ENCODE measurements at regions not wholly inside any gene's neighbourhood (a gene's known extent, or its start where the extent isn't known, plus 50 kb on each side); places are given as distances from the start of the nearest gene placed in this dataset.
A peak's percentile ranks its signal among the peaks of the same experiment; 100 is the strongest.

DNA sequence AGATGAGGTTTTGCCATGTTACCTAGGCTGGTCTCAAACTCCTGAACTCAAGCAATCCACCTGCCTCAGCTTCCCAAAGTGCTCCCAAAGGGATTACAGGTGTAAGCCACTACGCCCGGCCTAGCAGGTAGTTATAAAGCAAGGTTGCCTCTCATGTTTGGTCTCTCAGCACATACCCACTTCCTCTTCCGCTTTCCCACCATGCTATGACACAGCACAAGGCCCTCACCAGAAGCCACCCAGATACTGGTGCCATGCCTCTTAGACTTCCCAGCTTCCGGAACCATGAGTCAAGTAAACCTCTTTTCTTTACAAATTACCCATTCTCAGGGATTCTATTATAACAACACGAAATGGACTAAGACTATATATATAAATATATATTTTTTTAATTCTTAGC is 143.6 kb downstream of the COPRS start:
- Histone ChIP-seq H3K4me3 (ENCODE audit: low read depth, low read length) (no peak overlapping the region), H3K9me3 (ENCODE audit: control insufficient read depth, insufficient read depth, low read length) (no peaks in the 10 kb centered on the region), H3K9ac (ENCODE audit: low read depth, low read length) (no peak overlapping the region), H3K27me3 (ENCODE audit: control insufficient read depth, insufficient read depth, low read length) (no peaks in the 10 kb centered on the region), H3K4me1 (ENCODE audit: control insufficient read depth, insufficient read depth, low read length) (no peaks in the 10 kb centered on the region), H3K27ac (ENCODE audit: low read depth, low read length) (no peak overlapping the region), H3K36me3 (ENCODE audit: control insufficient read depth, insufficient read depth, low read length) (no peaks in the 10 kb centered on the region)

GRCh38 chr17:31704483-31704882 is 154.6 kb downstream of the COPRS start:
- no peaks in the 10 kb centered on the region for H3K27me3 ChIP-seq (ENCODE audit: control insufficient read depth, insufficient read depth, low read length)
- H3K9me3 ChIP-seq (ENCODE audit: control insufficient read depth, insufficient read depth, low read length) = no peaks in the 10 kb centered on the region
- no peak overlapping the region for H3K27ac ChIP-seq (ENCODE audit: low read depth, low read length)
- no peaks in the 10 kb centered on the region for H3K4me1 ChIP-seq (ENCODE audit: control insufficient read depth, insufficient read depth, low read length)
- H3K36me3 ChIP-seq (ENCODE audit: control insufficient read depth, insufficient read depth, low read length) = no peaks in the 10 kb centered on the region
- H3K9ac ChIP-seq (ENCODE audit: low read depth, low read length) = no peak overlapping the region
- no peak overlapping the region for H3K4me3 ChIP-seq (ENCODE audit: low read depth, low read length)

- no peaks in the 10 kb centered on the region for H3K4me1 ChIP-seq (ENCODE audit: control insufficient read depth, insufficient read depth, low read length)
- H3K9me3 ChIP-seq (ENCODE audit: control insufficient read depth, insufficient read depth, low read length) = no peaks in the 10 kb centered on the region
- no peaks in the 10 kb centered on the region for H3K36me3 ChIP-seq (ENCODE audit: control insufficient read depth, insufficient read depth, low read length)
- no peak overlapping the region for H3K4me3 ChIP-seq (ENCODE audit: low read depth, low read length)
- no peaks in the 10 kb centered on the region for H3K27me3 ChIP-seq (ENCODE audit: control insufficient read depth, insufficient read depth, low read length)
- no peak overlapping the region for H3K27ac ChIP-seq (ENCODE audit: low read depth, low read length)
- no peak overlapping the region for H3K9ac ChIP-seq (ENCODE audit: low read depth, low read length)
Measured at GRCh38 chr17:31702041-31702440, 157.0 kb downstream of the COPRS start.

DNA sequence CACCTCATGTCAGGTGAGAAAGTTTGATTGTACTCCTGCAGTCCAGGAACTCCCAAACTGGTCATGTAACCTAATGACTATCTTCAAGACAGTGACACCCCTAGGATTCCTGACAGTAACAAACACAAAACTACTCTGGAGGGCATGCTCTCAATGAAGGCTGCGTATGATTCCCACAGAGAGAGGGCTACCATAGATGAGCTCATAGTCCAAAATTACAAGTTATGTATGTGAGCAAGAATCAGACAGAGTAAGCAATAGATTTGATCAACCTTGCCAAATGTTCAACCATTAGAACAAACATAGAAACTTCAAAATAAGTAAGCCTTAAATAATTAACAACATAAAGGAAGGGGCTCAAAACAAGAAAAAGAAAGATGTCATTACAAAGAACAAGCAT is 158.1 kb downstream of the COPRS start:
- Histone ChIP-seq H3K27me3 (ENCODE audit: control insufficient read depth, insufficient read depth, low read length) (no peaks in the 10 kb centered on the region), H3K4me3 (ENCODE audit: low read depth, low read length) (no peak overlapping the region), H3K9ac (ENCODE audit: low read depth, low read length) (no peak overlapping the region), H3K27ac (ENCODE audit: low read depth, low read length) (no peak overlapping the region), H3K36me3 (ENCODE audit: control insufficient read depth, insufficient read depth, low read length) (no peaks in the 10 kb centered on the region), H3K4me1 (ENCODE audit: control insufficient read depth, insufficient read depth, low read length) (no peaks in the 10 kb centered on the region), H3K9me3 (ENCODE audit: control insufficient read depth, insufficient read depth, low read length) (no peaks in the 10 kb centered on the region)

- Histone ChIP-seq H3K9me3 (ENCODE audit: control insufficient read depth, insufficient read depth, low read length) (no peaks in the 10 kb centered on the region), H3K36me3 (ENCODE audit: control insufficient read depth, insufficient read depth, low read length) (no peaks in the 10 kb centered on the region), H3K27me3 (ENCODE audit: control insufficient read depth, insufficient read depth, low read length) (no peaks in the 10 kb centered on the region), H3K4me1 (ENCODE audit: control insufficient read depth, insufficient read depth, low read length) (no peaks in the 10 kb centered on the region), H3K27ac (ENCODE audit: low read depth, low read length) (no peak overlapping the region), H3K4me3 (ENCODE audit: low read depth, low read length) (no peak overlapping the region), H3K9ac (ENCODE audit: low read depth, low read length) (no peak overlapping the region)
Measured at GRCh38 chr17:31699886-31700285, 159.2 kb downstream of the COPRS start.

DNA sequence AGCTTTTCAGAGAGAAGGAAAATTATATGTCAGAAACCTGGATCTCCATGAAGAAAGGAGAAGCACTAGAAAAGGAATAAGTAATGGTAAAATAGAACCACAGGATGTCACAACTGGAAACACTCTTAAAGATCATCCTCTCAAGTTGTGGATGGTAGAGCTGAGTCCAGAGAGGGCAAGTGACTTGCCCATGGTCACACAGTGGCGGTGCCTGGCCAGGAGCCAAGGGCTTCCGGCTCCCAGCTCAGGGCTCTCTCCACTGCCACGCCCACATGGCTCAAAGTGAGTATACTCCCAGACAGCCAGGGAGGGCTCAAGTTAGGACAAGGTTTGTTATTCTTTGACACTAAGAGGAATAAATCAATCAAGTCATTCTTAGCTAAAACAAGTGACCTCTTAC is 159.8 kb downstream of the COPRS start:
- Histone ChIP-seq H3K9ac (ENCODE audit: low read depth, low read length) (no peak overlapping the region), H3K9me3 (ENCODE audit: control insufficient read depth, insufficient read depth, low read length) (no peaks in the 10 kb centered on the region)

DNA sequence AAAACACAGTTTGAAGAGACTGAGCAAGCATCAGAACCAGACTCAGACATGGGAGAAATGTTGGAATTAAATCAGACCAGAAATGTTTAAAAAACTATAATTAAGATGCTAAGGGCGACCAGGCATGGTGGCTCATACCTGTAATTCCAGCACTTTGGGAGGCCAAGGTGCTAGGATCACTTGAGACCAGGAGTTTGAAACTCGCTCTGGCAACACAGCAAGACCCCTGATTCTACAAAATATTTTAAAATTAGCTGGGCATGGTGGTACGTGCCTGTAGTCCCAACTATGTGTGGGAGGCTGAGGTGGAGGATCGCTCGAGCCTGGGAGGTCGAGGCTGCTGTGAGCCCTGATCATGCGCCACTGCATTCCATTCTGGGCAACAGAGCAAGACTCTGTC is 160.3 kb downstream of the COPRS start:
- Histone ChIP-seq H3K9ac (ENCODE audit: low read depth, low read length) (no peak overlapping the region), H3K36me3 (ENCODE audit: control insufficient read depth, insufficient read depth, low read length) (no peaks in the 10 kb centered on the region), H3K27ac (ENCODE audit: low read depth, low read length) (no peak overlapping the region), H3K4me1 (ENCODE audit: control insufficient read depth, insufficient read depth, low read length) (no peaks in the 10 kb centered on the region), H3K9me3 (ENCODE audit: control insufficient read depth, insufficient read depth, low read length) (no peaks in the 10 kb centered on the region), H3K27me3 (ENCODE audit: control insufficient read depth, insufficient read depth, low read length) (no peaks in the 10 kb centered on the region), H3K4me3 (ENCODE audit: low read depth, low read length) (no peak overlapping the region)

More for the DNA sequence above, 159.8 kb downstream of the COPRS start:
- Histone ChIP-seq H3K36me3 (ENCODE audit: control insufficient read depth, insufficient read depth, low read length) (no peaks in the 10 kb centered on the region), H3K4me1 (ENCODE audit: control insufficient read depth, insufficient read depth, low read length) (no peaks in the 10 kb centered on the region), H3K4me3 (ENCODE audit: low read depth, low read length) (no peak overlapping the region), H3K27me3 (ENCODE audit: control insufficient read depth, insufficient read depth, low read length) (no peaks in the 10 kb centered on the region), H3K27ac (ENCODE audit: low read depth, low read length) (no peak overlapping the region)

GRCh38 chr17:31697838-31698237 is 161.2 kb downstream of the COPRS start:
- Histone ChIP-seq H3K36me3 (ENCODE audit: control insufficient read depth, insufficient read depth, low read length) (no peaks in the 10 kb centered on the region), H3K27me3 (ENCODE audit: control insufficient read depth, insufficient read depth, low read length) (no peaks in the 10 kb centered on the region), H3K9ac (ENCODE audit: low read depth, low read length) (no peak overlapping the region), H3K4me3 (ENCODE audit: low read depth, low read length) (no peak overlapping the region), H3K27ac (ENCODE audit: low read depth, low read length) (no peak overlapping the region), H3K4me1 (ENCODE audit: control insufficient read depth, insufficient read depth, low read length) (no peaks in the 10 kb centered on the region), H3K9me3 (ENCODE audit: control insufficient read depth, insufficient read depth, low read length) (no peaks in the 10 kb centered on the region)

DNA sequence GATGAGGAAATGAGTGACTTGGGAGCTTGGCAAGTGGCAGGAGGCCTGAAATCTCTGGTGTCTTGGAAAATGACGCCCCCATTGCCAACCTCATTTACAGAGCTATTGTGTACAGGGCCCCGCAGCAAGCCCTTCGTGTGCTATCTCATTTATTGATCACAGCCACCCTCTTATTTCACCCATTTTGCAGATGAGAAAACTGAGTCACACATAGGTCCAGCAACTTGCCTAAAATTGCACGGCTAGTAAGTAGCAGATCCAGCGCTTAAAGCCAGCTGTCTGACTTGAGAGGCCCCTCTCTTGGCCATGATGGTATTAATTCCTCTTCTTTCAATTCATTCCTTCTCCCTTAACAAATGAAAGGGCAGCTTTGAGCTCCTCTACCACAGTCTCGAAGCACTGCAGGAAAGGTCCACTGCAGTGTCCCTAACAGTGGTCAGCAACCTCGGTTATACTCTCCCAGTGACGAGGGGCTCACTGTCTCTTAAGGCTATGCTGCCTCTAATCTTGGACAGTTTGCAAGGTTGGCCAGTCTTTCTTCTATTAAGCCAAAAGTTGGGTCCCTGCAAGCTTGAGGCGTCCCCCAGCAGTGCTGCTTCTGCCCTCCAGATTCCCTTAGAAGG is 162.2 kb downstream of the COPRS start:
- Histone ChIP-seq H3K9ac (ENCODE audit: low read depth, low read length) (no peak overlapping the region), H3K4me1 (ENCODE audit: control insufficient read depth, insufficient read depth, low read length) (no peaks in the 10 kb centered on the region), H3K9me3 (ENCODE audit: control insufficient read depth, insufficient read depth, low read length) (no peaks in the 10 kb centered on the region), H3K27me3 (ENCODE audit: control insufficient read depth, insufficient read depth, low read length) (no peaks in the 10 kb centered on the region), H3K36me3 (ENCODE audit: control insufficient read depth, insufficient read depth, low read length) (no peaks in the 10 kb centered on the region), H3K27ac (ENCODE audit: low read depth, low read length) (no peak overlapping the region), H3K4me3 (ENCODE audit: low read depth, low read length) (no peak overlapping the region)

DNA sequence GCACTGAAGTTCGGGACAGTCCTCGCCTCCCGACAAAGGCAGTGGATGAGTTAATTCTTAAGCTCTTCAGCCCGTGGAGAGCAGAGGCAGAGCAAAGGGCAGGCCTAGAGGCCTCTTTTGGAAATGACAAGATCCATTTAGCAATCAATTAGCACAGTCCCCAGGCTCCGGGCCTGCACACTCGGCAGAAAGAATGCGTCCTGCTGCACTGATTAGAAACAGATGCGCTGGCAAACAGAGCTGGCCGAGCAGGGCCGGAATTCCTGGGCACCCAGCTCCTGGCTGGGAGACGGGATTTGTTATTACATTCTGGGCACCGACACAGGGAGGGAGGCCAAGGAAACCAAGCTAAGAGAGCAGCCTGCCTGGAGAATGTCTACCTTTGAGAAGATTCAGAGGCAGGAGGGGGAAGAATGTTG is 162.9 kb downstream of the COPRS start:
- Histone ChIP-seq H3K36me3 (ENCODE audit: control insufficient read depth, insufficient read depth, low read length) (no peaks in the 10 kb centered on the region), H3K4me1 (ENCODE audit: control insufficient read depth, insufficient read depth, low read length) (no peaks in the 10 kb centered on the region), H3K9ac (ENCODE audit: low read depth, low read length) (no peak overlapping the region), H3K4me3 (ENCODE audit: low read depth, low read length) (no peak overlapping the region), H3K9me3 (ENCODE audit: control insufficient read depth, insufficient read depth, low read length) (no peaks in the 10 kb centered on the region), H3K27me3 (ENCODE audit: control insufficient read depth, insufficient read depth, low read length) (no peaks in the 10 kb centered on the region), H3K27ac (ENCODE audit: low read depth, low read length) (peak overlapping the region; percentile 16)

DNA sequence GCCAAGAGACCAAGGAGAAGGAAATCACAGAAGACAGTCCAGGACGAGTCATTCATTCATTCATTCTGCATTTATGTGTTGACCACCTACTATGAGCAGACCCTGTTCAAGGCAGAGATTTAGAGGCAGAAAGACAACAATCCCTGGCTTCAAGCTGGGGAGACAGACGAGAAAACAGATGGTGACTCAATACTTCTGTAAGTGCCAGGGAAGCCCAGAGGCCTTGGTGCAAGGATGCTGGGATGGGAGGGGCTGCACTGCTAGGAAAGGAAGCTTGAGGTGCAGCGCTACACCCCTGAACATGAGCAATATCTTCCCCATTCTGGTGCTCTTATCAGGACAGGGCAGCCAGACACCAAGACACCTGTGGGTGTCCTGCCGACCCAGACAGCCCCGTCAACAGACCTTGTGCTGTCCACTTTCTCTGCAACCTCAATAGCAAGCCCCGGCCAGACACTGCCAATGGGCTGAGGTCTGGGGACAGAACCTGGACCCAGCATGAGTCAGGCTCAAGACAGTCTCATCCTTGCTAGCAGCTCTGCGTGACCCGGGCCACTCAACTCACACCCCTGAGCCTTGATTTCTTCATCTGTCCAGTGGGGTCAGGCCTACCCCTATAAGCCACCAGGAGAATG is 163.5 kb downstream of the COPRS start:
- Histone ChIP-seq H3K27me3 (ENCODE audit: control insufficient read depth, insufficient read depth, low read length) (no peaks in the 10 kb centered on the region), H3K36me3 (ENCODE audit: control insufficient read depth, insufficient read depth, low read length) (no peaks in the 10 kb centered on the region), H3K9ac (ENCODE audit: low read depth, low read length) (no peak overlapping the region), H3K4me3 (ENCODE audit: low read depth, low read length) (no peak overlapping the region), H3K27ac (ENCODE audit: low read depth, low read length) (peak overlapping the region; percentile 16), H3K9me3 (ENCODE audit: control insufficient read depth, insufficient read depth, low read length) (no peaks in the 10 kb centered on the region), H3K4me1 (ENCODE audit: control insufficient read depth, insufficient read depth, low read length) (no peaks in the 10 kb centered on the region)

Data from HUES48 (cell line).